ENCODE measurements at regions not wholly inside any gene's neighbourhood (a gene's known extent, or its start where the extent isn't known, plus 50 kb on each side); places are given as distances from the start of the nearest gene placed in this dataset.

DNA sequence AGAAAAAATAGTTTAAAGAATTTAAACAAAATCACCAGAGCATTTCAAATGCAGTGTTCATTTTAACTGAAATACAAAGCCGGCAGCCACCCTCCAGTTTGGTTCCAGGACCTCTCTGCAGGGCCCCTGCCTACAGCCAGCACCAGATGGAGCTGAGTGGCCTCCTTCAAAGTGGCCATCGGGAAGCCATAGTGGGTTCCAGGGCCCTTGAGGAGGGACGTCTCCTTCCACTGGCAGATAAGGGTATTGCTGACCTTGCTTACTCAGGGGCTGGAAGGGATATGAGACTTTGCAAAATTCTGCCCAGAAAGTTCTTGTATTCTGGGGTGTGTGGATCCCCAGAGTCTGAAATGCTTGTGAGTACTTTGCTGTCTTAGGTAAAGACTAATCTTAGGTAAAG is 205.2 kb upstream of the APCDD1 start:
- no peaks in the 10 kb centered on the region for H3K9me2 ChIP-seq (ENCODE audit: insufficient read depth, low read length)

DNA sequence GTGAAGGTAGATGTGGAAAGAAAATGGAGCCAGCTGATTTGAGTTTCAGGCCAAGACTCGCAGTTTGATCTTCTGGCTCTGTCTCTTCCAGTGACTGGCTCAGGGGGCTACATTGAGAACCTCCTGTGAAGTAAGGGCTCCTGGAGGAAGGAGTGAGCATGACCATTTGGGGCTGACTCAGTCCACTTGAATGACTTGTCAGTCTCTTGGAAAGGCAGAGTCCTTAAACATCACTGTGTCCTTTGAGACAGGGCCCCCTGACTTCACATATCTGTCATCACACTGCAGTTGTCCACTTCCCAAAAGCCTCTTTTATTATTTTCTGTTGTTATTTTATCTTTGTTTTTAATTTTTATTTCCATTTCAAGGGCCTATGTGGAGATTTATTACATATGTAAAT is 204.6 kb upstream of the APCDD1 start:
- Histone ChIP-seq H3K9me3 (ENCODE audit: low read length) (no peaks in the 10 kb centered on the region), H3K27ac (ENCODE audit: low read length) (no peak overlapping the region), H3K36me3 (ENCODE audit: insufficient read depth, low read length) (no peaks in the 10 kb centered on the region), H3F3A (ENCODE audit: insufficient read depth, low read length, poor library complexity, severe bottlenecking) (no peaks in the 10 kb centered on the region), H3K79me2 (replicated peaks; ENCODE audit: insufficient read depth, low read length) (no peaks in the 10 kb centered on the region), H3K4me3 (ENCODE audit: low read length) (no peak overlapping the region), H3K9me2 (ENCODE audit: insufficient read depth, low read length) (no peaks in the 10 kb centered on the region), H3K27me3 (ENCODE audit: insufficient read depth, low read depth, low read length) (no peaks in the 10 kb centered on the region), H3K9ac (ENCODE audit: low read length) (no peak overlapping the region), H4K20me1 (ENCODE audit: insufficient read depth) (no peaks in the 10 kb centered on the region), H2AFZ (ENCODE audit: low read depth, low read length) (no peak overlapping the region), H3K4me2 (ENCODE audit: low read length) (no peak overlapping the region)
- TF ChIP-seq TAF1 (IDR thresholded peaks at IDR 0.05; ENCODE audit: low read depth) (no peak), EP300 (conservative IDR thresholded peaks at IDR 0.05; ENCODE audit: poor library complexity, severe bottlenecking) (no peak), MXI1 (conservative IDR thresholded peaks at IDR 0.05; ENCODE audit: poor library complexity, severe bottlenecking) (no peak), POLR2AphosphoS5 (IDR thresholded peaks at IDR 0.05) (no peak), EZH2 (IDR thresholded peaks at IDR 0.05; ENCODE audit: borderline replicate concordance, insufficient read depth, low read length, poor library complexity, severe bottlenecking) (no peak), SMC3 (conservative IDR thresholded peaks at IDR 0.05; ENCODE audit: poor library complexity) (no peak), RAD21 (conservative IDR thresholded peaks at IDR 0.05) (no peak)
- TF ChIP-seq, protein P1, sequence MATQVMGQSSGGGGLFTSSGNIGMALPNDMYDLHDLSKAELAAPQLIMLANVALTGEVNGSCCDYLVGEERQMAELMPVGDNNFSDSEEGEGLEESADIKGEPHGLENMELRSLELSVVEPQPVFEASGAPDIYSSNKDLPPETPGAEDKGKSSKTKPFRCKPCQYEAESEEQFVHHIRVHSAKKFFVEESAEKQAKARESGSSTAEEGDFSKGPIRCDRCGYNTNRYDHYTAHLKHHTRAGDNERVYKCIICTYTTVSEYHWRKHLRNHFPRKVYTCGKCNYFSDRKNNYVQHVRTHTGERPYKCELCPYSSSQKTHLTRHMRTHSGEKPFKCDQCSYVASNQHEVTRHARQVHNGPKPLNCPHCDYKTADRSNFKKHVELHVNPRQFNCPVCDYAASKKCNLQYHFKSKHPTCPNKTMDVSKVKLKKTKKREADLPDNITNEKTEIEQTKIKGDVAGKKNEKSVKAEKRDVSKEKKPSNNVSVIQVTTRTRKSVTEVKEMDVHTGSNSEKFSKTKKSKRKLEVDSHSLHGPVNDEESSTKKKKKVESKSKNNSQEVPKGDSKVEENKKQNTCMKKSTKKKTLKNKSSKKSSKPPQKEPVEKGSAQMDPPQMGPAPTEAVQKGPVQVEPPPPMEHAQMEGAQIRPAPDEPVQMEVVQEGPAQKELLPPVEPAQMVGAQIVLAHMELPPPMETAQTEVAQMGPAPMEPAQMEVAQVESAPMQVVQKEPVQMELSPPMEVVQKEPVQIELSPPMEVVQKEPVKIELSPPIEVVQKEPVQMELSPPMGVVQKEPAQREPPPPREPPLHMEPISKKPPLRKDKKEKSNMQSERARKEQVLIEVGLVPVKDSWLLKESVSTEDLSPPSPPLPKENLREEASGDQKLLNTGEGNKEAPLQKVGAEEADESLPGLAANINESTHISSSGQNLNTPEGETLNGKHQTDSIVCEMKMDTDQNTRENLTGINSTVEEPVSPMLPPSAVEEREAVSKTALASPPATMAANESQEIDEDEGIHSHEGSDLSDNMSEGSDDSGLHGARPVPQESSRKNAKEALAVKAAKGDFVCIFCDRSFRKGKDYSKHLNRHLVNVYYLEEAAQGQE (IDR thresholded peaks at IDR 0.05; ENCODE audit: borderline replicate concordance), result no peak
- TF ChIP-seq, protein P2, sequence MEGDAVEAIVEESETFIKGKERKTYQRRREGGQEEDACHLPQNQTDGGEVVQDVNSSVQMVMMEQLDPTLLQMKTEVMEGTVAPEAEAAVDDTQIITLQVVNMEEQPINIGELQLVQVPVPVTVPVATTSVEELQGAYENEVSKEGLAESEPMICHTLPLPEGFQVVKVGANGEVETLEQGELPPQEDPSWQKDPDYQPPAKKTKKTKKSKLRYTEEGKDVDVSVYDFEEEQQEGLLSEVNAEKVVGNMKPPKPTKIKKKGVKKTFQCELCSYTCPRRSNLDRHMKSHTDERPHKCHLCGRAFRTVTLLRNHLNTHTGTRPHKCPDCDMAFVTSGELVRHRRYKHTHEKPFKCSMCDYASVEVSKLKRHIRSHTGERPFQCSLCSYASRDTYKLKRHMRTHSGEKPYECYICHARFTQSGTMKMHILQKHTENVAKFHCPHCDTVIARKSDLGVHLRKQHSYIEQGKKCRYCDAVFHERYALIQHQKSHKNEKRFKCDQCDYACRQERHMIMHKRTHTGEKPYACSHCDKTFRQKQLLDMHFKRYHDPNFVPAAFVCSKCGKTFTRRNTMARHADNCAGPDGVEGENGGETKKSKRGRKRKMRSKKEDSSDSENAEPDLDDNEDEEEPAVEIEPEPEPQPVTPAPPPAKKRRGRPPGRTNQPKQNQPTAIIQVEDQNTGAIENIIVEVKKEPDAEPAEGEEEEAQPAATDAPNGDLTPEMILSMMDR (IDR thresholded peaks at IDR 0.05; ENCODE audit: poor library complexity, severe bottlenecking), result no peak

More for the DNA sequence above, 205.2 kb upstream of the APCDD1 start:
- Histone ChIP-seq H2AFZ (ENCODE audit: low read depth, low read length) (no peak overlapping the region), H3K4me2 (ENCODE audit: low read length) (no peak overlapping the region), H3K36me3 (ENCODE audit: insufficient read depth, low read length) (no peaks in the 10 kb centered on the region), H3K27ac (ENCODE audit: low read length) (no peak overlapping the region), H3K4me3 (ENCODE audit: low read length) (no peak overlapping the region), H3K27me3 (ENCODE audit: insufficient read depth, low read depth, low read length) (no peaks in the 10 kb centered on the region), H4K20me1 (ENCODE audit: insufficient read depth) (no peaks in the 10 kb centered on the region), H3K79me2 (replicated peaks; ENCODE audit: insufficient read depth, low read length) (no peaks in the 10 kb centered on the region), H3K9me3 (ENCODE audit: low read length) (no peaks in the 10 kb centered on the region), H3F3A (ENCODE audit: insufficient read depth, low read length, poor library complexity, severe bottlenecking) (no peaks in the 10 kb centered on the region), H3K9ac (ENCODE audit: low read length) (no peak overlapping the region)
- TF ChIP-seq POLR2AphosphoS5 (IDR thresholded peaks at IDR 0.05) (no peak), EP300 (conservative IDR thresholded peaks at IDR 0.05; ENCODE audit: poor library complexity, severe bottlenecking) (no peak), RAD21 (conservative IDR thresholded peaks at IDR 0.05) (no peak), EZH2 (IDR thresholded peaks at IDR 0.05; ENCODE audit: borderline replicate concordance, insufficient read depth, low read length, poor library complexity, severe bottlenecking) (no peak), MXI1 (conservative IDR thresholded peaks at IDR 0.05; ENCODE audit: poor library complexity, severe bottlenecking) (no peak)
- TF ChIP-seq, protein P2 (IDR thresholded peaks at IDR 0.05; ENCODE audit: poor library complexity, severe bottlenecking), result no peak
- TF ChIP-seq, protein P1 (IDR thresholded peaks at IDR 0.05; ENCODE audit: borderline replicate concordance), result no peak
